A673 (cell line): ENCODE measurements at regions not wholly inside any gene's neighbourhood (a gene's known extent, or its start where the extent isn't known, plus 50 kb on each side); places are given as distances from the start of the nearest gene placed in this dataset.

Experiments used
- BruUV-seq: library from RNA; stranded (reverse); fragments of 400-500 nt; replicated peaks from 2 replicates; lab custom pipeline; 2021; lab: Mats Ljungman, UMichigan
- CTCF ChIA-PET: fragments of 300-600 bp; sonication (Branson Sonifier 250); formaldehyde crosslinking; loops from one replicate; lab custom pipeline; 2022; ENCODE audit warnings: antibody characterized with exemption; lab: Charles Lee
- POLR2A ChIA-PET: fragments of 300-600 bp; sonication (Branson Sonifier 250); formaldehyde crosslinking; loops from one replicate; lab custom pipeline; 2022; ENCODE audit warnings: antibody characterized with exemption; ENCODE audit not compliant: low non-redundant PET; lab: Charles Lee
- DNase-seq: peaks from one replicate; pipeline ENCODE4 v3.0.0-alpha.2; 2015; ENCODE audit warnings: low spot score
- H3K27ac ChIP-seq: fragments of 200-600 bp; sonication (generic); 2 replicates; pipeline ENCODE4 v1.5.1; 2016; ENCODE audit warnings: mixed run types, low read depth, mild to moderate bottlenecking, mixed read lengths, antibody characterized with exemption, low read length; ENCODE audit not compliant: poor library complexity, severe bottlenecking
- H3K27me3 ChIP-seq: fragments of 200-600 bp; sonication (generic); replicated peaks from 2 replicates; pipeline ENCODE4 v1.6.1; 2017; ENCODE audit warnings: mixed run types, low read depth, mild to moderate bottlenecking, mixed read lengths, antibody characterized with exemption, low read length; ENCODE audit not compliant: insufficient read depth, poor library complexity
- H3K36me3 ChIP-seq: fragments of 200-600 bp; sonication (generic); 2 replicates; pipeline ENCODE4 v1.6.1; 2016; ENCODE audit warnings: mixed run types, mild to moderate bottlenecking, mixed read lengths, antibody characterized with exemption, low read length; ENCODE audit not compliant: insufficient read depth, poor library complexity, severe bottlenecking
- H3K4me1 ChIP-seq: fragments of 200-600 bp; sonication (generic); 2 replicates; pipeline ENCODE4 v1.6.1; 2017; ENCODE audit warnings: mixed run types, mild to moderate bottlenecking, mixed read lengths, antibody characterized with exemption, low read length; ENCODE audit not compliant: insufficient read depth, poor library complexity, severe bottlenecking
- H3K4me3 ChIP-seq: fragments of 200-600 bp; sonication (generic); 2 replicates; pipeline ENCODE4 v1.5.1; 2016; ENCODE audit warnings: low read depth, mixed run types, mild to moderate bottlenecking, mixed read lengths, low read length; ENCODE audit not compliant: poor library complexity, severe bottlenecking
- H3K9me3 ChIP-seq: fragments of 200-600 bp; sonication (generic); 2 replicates; pipeline ENCODE4 v1.6.1; 2016; ENCODE audit warnings: mixed run types, low read depth, mild to moderate bottlenecking, mixed read lengths, antibody characterized with exemption, low read length; ENCODE audit not compliant: poor library complexity, severe bottlenecking
- CTCF ChIP-seq: fragments of 300-800, 200-600 bp; sonication (generic); conservative IDR thresholded peaks from 2 replicates; pipeline ENCODE4 v1.5.1; 2017; ENCODE audit warnings: low read depth, mild to moderate bottlenecking, antibody characterized with exemption, low read length, moderate library complexity, mixed read lengths
- EZH2 ChIP-seq: fragments of 200-600 bp; sonication (generic); IDR thresholded peaks from 2 replicates; pipeline ENCODE4 v1.6.1; 2017; ENCODE audit warnings: borderline replicate concordance, low read depth, mild to moderate bottlenecking, mixed read lengths, antibody characterized with exemption, low read length; ENCODE audit not compliant: poor library complexity, severe bottlenecking
- intact Hi-C: fragments of 100-400 bp; cut with micrococcal nuclease; formaldehyde crosslinking; loops from one replicate; pipeline ENCODE4 v1.10.0; 2022; ENCODE audit not compliant: unreplicated experiment

- Histone ChIP-seq H3K4me3 (no peak overlapping the region), H3K4me1 (peaks cover 9% of the 10 kb centered on the region), H3K27me3 (no peaks in the 10 kb centered on the region), H3K9me3 (no peaks in the 10 kb centered on the region), H3K36me3 (no peaks in the 10 kb centered on the region), H3K27ac (no peak overlapping the region)
- TF ChIP-seq CTCF (no peak), EZH2 (no peak)
- ChIA-PET CTCF (no interaction called here), POLR2A (no interaction called here)
- intact Hi-C loops = no loop called here
- peak; percentile 48 for DNase-seq
- no TSS peak for BruUV-seq
Observed at GRCh38 chr13:31029102-31029501, 96.6 kb downstream of the TEX26 start.

- H3K36me3 ChIP-seq = no peaks in the 10 kb centered on the region
- no peak overlapping the region for H3K4me3 ChIP-seq
- ChIA-PET POLR2A (no interaction called here), CTCF (no interaction called here)
- H3K9me3 ChIP-seq = no peaks in the 10 kb centered on the region
- no peaks in the 10 kb centered on the region for H3K27me3 ChIP-seq
- no peak overlapping the region for H3K27ac ChIP-seq
- no peak for TF ChIP-seq EZH2
- BruUV-seq = no TSS peak
- H3K4me1 ChIP-seq = peaks cover 27% of the 10 kb centered on the region
- intact Hi-C loops = no loop called here
- DNase-seq = no peak
Observed at GRCh38 chr13:31027136-31027535, 94.7 kb downstream of the TEX26 start.
